WTC11 (cell line): ENCODE measurements at regions not wholly inside any gene's neighbourhood (a gene's known extent, or its start where the extent isn't known, plus 50 kb on each side); places are given as distances from the start of the nearest gene placed in this dataset.
A peak's percentile ranks its signal among the peaks of the same experiment; 100 is the strongest.
"Not testable (repeated sequence)": the region's sequence is repeated elsewhere in the genome, so short reads cannot be mapped to it uniquely, and the experiment has no call there.

Experiments
- ATAC-seq: fragments of 200-7000 bp; cut with Tn5 transposase; 2 replicates; pipeline ENCODE4 v1.10.0; 2021; ENCODE audit warnings: mild to moderate bottlenecking, moderate library complexity
- CTCF ChIA-PET: fragments of 300-600 bp; sonication (Branson Sonifier 250); formaldehyde crosslinking; loops from one replicate; lab custom pipeline; 2021; ENCODE audit warnings: antibody characterized with exemption; lab: Charles Lee
- POLR2A ChIA-PET: fragments of 350-600 bp; sonication (Branson Sonifier 250); formaldehyde crosslinking; loops from one replicate; lab custom pipeline; 2021; ENCODE audit warnings: antibody characterized with exemption; lab: Charles Lee
- DNase-seq: peaks from one replicate; pipeline ENCODE4 v3.0.0; 2021; ENCODE audit warnings: low spot score
- H3K27ac Mint-ChIP-seq: 2 replicates; pipeline ENCODE4 v1.8.0; 2021; ENCODE audit warnings: mixed read lengths
- H3K27me3 Mint-ChIP-seq: 2 replicates; pipeline ENCODE4 v1.8.0; 2021; ENCODE audit warnings: low read depth, mild to moderate bottlenecking, moderate library complexity, mixed read lengths
- H3K36me3 Mint-ChIP-seq: 2 replicates; pipeline ENCODE4 v1.8.0; 2021; ENCODE audit warnings: mixed read lengths
- H3K4me1 Mint-ChIP-seq: 2 replicates; pipeline ENCODE4 v1.8.0; 2022; ENCODE audit warnings: mixed read lengths
- H3K4me3 Mint-ChIP-seq: 2 replicates; pipeline ENCODE4 v1.8.0; 2021; ENCODE audit warnings: mild to moderate bottlenecking, moderate library complexity, mixed read lengths
- H3K9me3 Mint-ChIP-seq: 2 replicates; pipeline ENCODE4 v1.8.0; 2021; ENCODE audit warnings: mixed read lengths
- E2F1 ChIP-seq: sonication (generic); formaldehyde crosslinking; IDR thresholded peaks from 2 replicates; pipeline ENCODE4 v1.8.0; 2022; ENCODE audit warnings: mild to moderate bottlenecking, missing genetic modification reagents
- E2F4 ChIP-seq: sonication (generic); formaldehyde crosslinking; IDR thresholded peaks from 2 replicates; pipeline ENCODE4 v1.8.1; 2022; ENCODE audit warnings: low read depth, mild to moderate bottlenecking, moderate library complexity, missing genetic modification reagents, borderline replicate concordance
- ELF4 ChIP-seq: sonication (generic); formaldehyde crosslinking; IDR thresholded peaks from 2 replicates; pipeline ENCODE4 v1.8.1; 2022; ENCODE audit warnings: low read depth, mild to moderate bottlenecking, moderate library complexity, missing genetic modification reagents
- HMGA2 ChIP-seq: fragments of 250-450 bp; sonication (Bioruptor Pico); IDR thresholded peaks from 2 replicates; pipeline ENCODE4 v1.4.0; 2021; ENCODE audit warnings: mild to moderate bottlenecking, moderate library complexity
- MXD4 ChIP-seq: fragments of 250-450 bp; sonication (Bioruptor Pico); IDR thresholded peaks from 2 replicates; pipeline ENCODE4 v1.8.0; 2021; ENCODE audit warnings: mild to moderate bottlenecking, moderate library complexity, borderline replicate concordance
- MYBL2 ChIP-seq: sonication (generic); formaldehyde crosslinking; IDR thresholded peaks from 2 replicates; pipeline ENCODE4 v1.8.1; 2023; ENCODE audit warnings: mild to moderate bottlenecking, moderate library complexity, missing genetic modification reagents
- NFYB ChIP-seq: sonication (generic); formaldehyde crosslinking; conservative IDR thresholded peaks from 2 replicates; pipeline ENCODE4 v1.8.0; 2022; ENCODE audit warnings: low read depth, missing genetic modification reagents
- NR1H2 ChIP-seq: sonication (generic); formaldehyde crosslinking; IDR thresholded peaks from 2 replicates; pipeline ENCODE4 v1.9.0; 2021; ENCODE audit warnings: mild to moderate bottlenecking, moderate library complexity, missing genetic modification reagents
- ZNF138 ChIP-seq: sonication (generic); formaldehyde crosslinking; conservative IDR thresholded peaks from 2 replicates; pipeline ENCODE4 v1.8.1; 2022; ENCODE audit warnings: mild to moderate bottlenecking, moderate library complexity, missing genetic modification reagents
- ZNF232 ChIP-seq: sonication (generic); formaldehyde crosslinking; IDR thresholded peaks from 2 replicates; pipeline ENCODE4 v1.8.0; 2022; ENCODE audit warnings: mild to moderate bottlenecking, missing genetic modification reagents
- ZNF423 ChIP-seq: fragments of 250-450 bp; sonication (Bioruptor Pico); IDR thresholded peaks from 2 replicates; pipeline ENCODE4 v2.1.2; 2022; ENCODE audit warnings: mild to moderate bottlenecking, moderate library complexity
- ZNF532 ChIP-seq: fragments of 250-450 bp; sonication (Bioruptor Pico); IDR thresholded peaks from 2 replicates; pipeline ENCODE4 v1.9.0; 2021; ENCODE audit warnings: mild to moderate bottlenecking, borderline replicate concordance
- TF ChIP-seq, protein P1 (sequence below): fragments of 250-450 bp; sonication (Bioruptor Pico); IDR thresholded peaks from 2 replicates; pipeline ENCODE4 v1.9.0; 2021; ENCODE audit warnings: mild to moderate bottlenecking
- TF ChIP-seq, protein P2 (sequence below): fragments of 250-450 bp; sonication (Bioruptor Pico); IDR thresholded peaks from 2 replicates; pipeline ENCODE4 v2.1.2; 2022; ENCODE audit warnings: mild to moderate bottlenecking, moderate library complexity
- TF ChIP-seq, protein P3 (sequence below): sonication (generic); formaldehyde crosslinking; IDR thresholded peaks from 2 replicates; pipeline ENCODE4 v1.8.1; 2023; ENCODE audit warnings: mild to moderate bottlenecking, missing genetic modification reagents

DNA sequence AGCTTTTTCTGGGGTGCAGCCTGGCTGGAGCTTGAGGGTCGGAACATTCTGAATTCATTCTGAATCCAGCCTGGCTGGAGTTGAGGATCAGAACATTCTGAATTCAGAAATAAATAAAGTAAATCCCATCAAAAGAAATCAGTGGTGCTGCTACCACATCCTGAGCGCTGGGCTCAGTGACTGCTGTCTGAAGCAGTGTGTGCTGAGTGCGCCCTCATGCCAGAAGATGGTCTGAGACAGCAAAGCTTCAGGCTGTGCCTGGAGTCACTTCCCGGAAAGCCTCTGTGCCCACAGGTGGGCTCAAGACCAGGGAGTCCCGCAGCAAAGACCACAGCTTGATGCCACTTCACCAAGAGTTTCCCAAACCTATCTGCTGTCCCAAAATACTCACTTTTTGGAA lies 187.9 kb downstream of the VAPA start:
- H3K27me3 Mint-ChIP-seq = peaks cover 4% of the 10 kb centered on the region; the same call in 1 of the 2 replicates
- ChIA-PET CTCF (interaction anchor here (0.7 to 1.0 kb wide), 2 partner anchors 32 to 389 kb away, joined by 3 read pairs; no protein-coding TSS in a partner anchor), POLR2A (interaction anchor here (0.7 kb wide), 1 partner anchor 142 kb away, joined by 4 read pairs; no protein-coding TSS in a partner anchor)
- H3K4me1 Mint-ChIP-seq = peaks cover 30% of the 10 kb centered on the region
- peak overlapping the region; percentile 85; the same call in 1 of the 2 replicates for H3K27ac Mint-ChIP-seq
- DNase-seq = no peak
- peak; percentile 79 for ATAC-seq
- H3K36me3 Mint-ChIP-seq = peaks cover 15% of the 10 kb centered on the region
- TF ChIP-seq E2F1 (CRISPR knock-in tag) (no peak), ZNF138 (no peak), E2F4 (CRISPR knock-in tag) (no peak), MYBL2 (no peak), NR1H2 (no peak), NFYB (CRISPR knock-in tag) (no peak), HMGA2 (CRISPR knock-in tag) (no peak), ZNF532 (CRISPR knock-in tag) (no peak), ZNF232 (CRISPR knock-in tag) (no peak), ZNF423 (CRISPR knock-in tag) (no peak), ELF4 (CRISPR knock-in tag) (no peak), MXD4 (CRISPR knock-in tag) (no peak)
- TF ChIP-seq, protein P1, sequence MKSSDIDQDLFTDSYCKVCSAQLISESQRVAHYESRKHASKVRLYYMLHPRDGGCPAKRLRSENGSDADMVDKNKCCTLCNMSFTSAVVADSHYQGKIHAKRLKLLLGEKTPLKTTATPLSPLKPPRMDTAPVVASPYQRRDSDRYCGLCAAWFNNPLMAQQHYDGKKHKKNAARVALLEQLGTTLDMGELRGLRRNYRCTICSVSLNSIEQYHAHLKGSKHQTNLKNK (CRISPR knock-in tag) = no peak
- TF ChIP-seq, protein P2, sequence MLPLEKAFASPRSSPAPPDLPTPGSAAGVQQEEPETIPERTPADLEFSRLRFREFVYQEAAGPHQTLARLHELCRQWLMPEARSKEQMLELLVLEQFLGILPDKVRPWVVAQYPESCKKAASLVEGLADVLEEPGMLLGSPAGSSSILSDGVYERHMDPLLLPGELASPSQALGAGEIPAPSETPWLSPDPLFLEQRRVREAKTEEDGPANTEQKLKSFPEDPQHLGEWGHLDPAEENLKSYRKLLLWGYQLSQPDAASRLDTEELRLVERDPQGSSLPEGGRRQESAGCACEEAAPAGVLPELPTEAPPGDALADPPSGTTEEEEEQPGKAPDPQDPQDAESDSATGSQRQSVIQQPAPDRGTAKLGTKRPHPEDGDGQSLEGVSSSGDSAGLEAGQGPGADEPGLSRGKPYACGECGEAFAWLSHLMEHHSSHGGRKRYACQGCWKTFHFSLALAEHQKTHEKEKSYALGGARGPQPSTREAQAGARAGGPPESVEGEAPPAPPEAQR = no peak
- TF ChIP-seq, protein P3, sequence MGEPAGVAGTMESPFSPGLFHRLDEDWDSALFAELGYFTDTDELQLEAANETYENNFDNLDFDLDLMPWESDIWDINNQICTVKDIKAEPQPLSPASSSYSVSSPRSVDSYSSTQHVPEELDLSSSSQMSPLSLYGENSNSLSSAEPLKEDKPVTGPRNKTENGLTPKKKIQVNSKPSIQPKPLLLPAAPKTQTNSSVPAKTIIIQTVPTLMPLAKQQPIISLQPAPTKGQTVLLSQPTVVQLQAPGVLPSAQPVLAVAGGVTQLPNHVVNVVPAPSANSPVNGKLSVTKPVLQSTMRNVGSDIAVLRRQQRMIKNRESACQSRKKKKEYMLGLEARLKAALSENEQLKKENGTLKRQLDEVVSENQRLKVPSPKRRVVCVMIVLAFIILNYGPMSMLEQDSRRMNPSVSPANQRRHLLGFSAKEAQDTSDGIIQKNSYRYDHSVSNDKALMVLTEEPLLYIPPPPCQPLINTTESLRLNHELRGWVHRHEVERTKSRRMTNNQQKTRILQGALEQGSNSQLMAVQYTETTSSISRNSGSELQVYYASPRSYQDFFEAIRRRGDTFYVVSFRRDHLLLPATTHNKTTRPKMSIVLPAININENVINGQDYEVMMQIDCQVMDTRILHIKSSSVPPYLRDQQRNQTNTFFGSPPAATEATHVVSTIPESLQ (CRISPR knock-in tag) = no peak
- TF ChIP-seq, all 79 proteins: peak for 0
- Mint-ChIP-seq H3K4me3 (peak overlapping the region; percentile 60), H3K9me3 (peaks cover 22% of the 10 kb centered on the region)

DNA sequence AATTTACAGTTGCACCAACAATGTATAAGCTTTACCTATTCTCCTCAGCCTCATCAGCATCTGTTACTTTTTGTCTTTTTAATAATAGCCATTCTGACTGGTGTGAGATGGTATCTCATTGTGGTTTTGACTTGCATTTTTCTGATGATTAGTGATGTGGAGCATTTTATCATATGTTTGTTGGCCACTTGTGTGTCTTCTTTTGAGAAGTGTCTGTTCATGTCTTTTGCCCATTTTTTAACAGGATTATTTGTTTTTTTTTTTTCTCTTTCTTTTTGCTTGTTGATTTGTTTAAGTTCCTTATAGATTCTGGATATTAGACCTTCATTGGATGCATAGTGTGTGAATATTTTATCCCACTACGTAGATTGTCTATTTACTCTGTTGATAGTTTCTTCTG lies 191.3 kb downstream of the VAPA start:
- Mint-ChIP-seq H3K9me3 (peaks cover 33% of the 10 kb centered on the region), H3K36me3 (peaks cover 15% of the 10 kb centered on the region), H3K4me1 (peaks cover 25% of the 10 kb centered on the region)
- H3K27ac Mint-ChIP-seq, ATAC-seq, H3K27me3 Mint-ChIP-seq, POLR2A ChIA-PET, H3K4me3 Mint-ChIP-seq, CTCF ChIA-PET, DNase-seq: not testable (repeated sequence)
